PFSK-1 (cell line): ENCODE measurements at regions not wholly inside any gene's neighbourhood (a gene's known extent, or its start where the extent isn't known, plus 50 kb on each side); places are given as distances from the start of the nearest gene placed in this dataset.

ENCODE experiments used
- FOXP2 ChIP-seq: optimal IDR thresholded peaks from 2 replicates; pipeline ENCODE3; 2011; ENCODE audit warnings: borderline replicate concordance, control low read depth, inconsistent platforms; ENCODE audit not compliant: insufficient read depth; ENCODE audit errors: extremely low read length, extremely low read depth
- POLR2AphosphoS5 ChIP-seq: IDR thresholded peaks from 2 replicates; pipeline ENCODE4 v1.6.1; 2012; ENCODE audit warnings: low read depth, mild to moderate bottlenecking, control low read depth, low read length, moderate library complexity
- SIN3A ChIP-seq: IDR thresholded peaks from 2 replicates; pipeline ENCODE4 v1.6.1; 2012; ENCODE audit warnings: mild to moderate bottlenecking, low read length, moderate library complexity, borderline replicate concordance; ENCODE audit not compliant: insufficient read depth
- TAF1 ChIP-seq: IDR thresholded peaks from 2 replicates; pipeline ENCODE4 v1.6.1; 2012; ENCODE audit warnings: low read length, control low read depth, borderline replicate concordance; ENCODE audit not compliant: insufficient read depth
- TF ChIP-seq, protein P1 (sequence below), 2 experiments: IDR thresholded peaks; 2 replicates each; pipeline versions ENCODE4 v1.6.1 to v1.8.0; 2011 to 2012; ENCODE audit warnings: low read depth in 2 of 2, low read length in 2 of 2, control low read depth in 1 of 2, inconsistent platforms in 1 of 2, mild to moderate bottlenecking in 1 of 2, moderate library complexity in 1 of 2; ENCODE audit not compliant: insufficient read depth in 1 of 2

DNA sequence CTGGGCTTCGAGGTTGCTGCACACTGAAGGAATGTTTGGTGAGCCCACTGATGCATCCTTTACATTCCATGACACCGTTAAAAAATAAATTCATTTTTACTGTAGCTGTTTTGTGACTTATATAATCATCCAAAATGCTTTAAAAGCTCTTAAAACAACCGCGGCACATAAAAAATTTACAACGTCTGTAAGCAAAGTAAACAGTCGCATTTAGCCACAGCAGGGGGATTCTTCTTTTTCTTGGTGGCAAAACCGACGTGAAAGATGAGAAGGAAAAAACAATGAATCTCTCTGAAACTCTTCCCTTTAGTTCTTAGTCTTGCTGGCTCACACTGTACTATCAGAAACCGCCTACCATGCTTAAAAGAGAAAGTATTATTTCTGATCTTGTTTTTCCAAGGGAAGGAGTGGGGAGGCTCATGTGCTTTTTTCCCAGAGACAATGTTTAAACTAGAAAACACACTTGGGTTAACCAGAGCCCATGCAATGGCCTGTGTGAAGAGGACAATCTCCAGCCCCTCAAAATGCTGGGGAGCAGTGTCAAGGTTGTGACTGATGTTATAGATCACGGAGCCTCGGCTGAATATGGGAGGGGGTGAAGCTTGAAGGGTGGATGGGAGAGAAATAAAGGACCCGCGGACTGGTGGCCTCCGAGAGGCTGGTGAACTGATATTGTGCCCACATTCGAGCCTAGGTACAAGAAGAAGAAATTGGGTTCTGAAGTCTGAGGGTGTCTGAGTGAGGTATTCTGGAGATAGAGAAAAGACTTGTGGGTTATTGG lies 91.1 kb downstream of the IRF8 start:
- no peak for TF ChIP-seq TAF1
- TF ChIP-seq POLR2AphosphoS5 = no peak
- TF ChIP-seq, protein P1, sequence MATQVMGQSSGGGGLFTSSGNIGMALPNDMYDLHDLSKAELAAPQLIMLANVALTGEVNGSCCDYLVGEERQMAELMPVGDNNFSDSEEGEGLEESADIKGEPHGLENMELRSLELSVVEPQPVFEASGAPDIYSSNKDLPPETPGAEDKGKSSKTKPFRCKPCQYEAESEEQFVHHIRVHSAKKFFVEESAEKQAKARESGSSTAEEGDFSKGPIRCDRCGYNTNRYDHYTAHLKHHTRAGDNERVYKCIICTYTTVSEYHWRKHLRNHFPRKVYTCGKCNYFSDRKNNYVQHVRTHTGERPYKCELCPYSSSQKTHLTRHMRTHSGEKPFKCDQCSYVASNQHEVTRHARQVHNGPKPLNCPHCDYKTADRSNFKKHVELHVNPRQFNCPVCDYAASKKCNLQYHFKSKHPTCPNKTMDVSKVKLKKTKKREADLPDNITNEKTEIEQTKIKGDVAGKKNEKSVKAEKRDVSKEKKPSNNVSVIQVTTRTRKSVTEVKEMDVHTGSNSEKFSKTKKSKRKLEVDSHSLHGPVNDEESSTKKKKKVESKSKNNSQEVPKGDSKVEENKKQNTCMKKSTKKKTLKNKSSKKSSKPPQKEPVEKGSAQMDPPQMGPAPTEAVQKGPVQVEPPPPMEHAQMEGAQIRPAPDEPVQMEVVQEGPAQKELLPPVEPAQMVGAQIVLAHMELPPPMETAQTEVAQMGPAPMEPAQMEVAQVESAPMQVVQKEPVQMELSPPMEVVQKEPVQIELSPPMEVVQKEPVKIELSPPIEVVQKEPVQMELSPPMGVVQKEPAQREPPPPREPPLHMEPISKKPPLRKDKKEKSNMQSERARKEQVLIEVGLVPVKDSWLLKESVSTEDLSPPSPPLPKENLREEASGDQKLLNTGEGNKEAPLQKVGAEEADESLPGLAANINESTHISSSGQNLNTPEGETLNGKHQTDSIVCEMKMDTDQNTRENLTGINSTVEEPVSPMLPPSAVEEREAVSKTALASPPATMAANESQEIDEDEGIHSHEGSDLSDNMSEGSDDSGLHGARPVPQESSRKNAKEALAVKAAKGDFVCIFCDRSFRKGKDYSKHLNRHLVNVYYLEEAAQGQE (IDR thresholded peaks at IDR 0.05; ENCODE audit: insufficient read depth in 1 of 2, low read depth in 2 of 2, low read length in 2 of 2) = no peak
- TF ChIP-seq FOXP2 = no peak
- TF ChIP-seq SIN3A = no peak
